Activated CD8-positive, alpha-beta memory T cell treated with anti-CD3 and anti-CD28 coated beads, Interleukin-2, amount 50 U/mL, for 4 hours (primary cell): ENCODE measurements at regions not wholly inside any gene's neighbourhood (a gene's known extent, or its start where the extent isn't known, plus 50 kb on each side); places are given as distances from the start of the nearest gene placed in this dataset.
"Not testable (repeated sequence)": the region's sequence is repeated elsewhere in the genome, so short reads cannot be mapped to it uniquely, and the experiment has no call there.

Experiments
- DNase-seq: peaks from one replicate; pipeline ENCODE4 v3.0.0-alpha.2; 2020

DNA sequence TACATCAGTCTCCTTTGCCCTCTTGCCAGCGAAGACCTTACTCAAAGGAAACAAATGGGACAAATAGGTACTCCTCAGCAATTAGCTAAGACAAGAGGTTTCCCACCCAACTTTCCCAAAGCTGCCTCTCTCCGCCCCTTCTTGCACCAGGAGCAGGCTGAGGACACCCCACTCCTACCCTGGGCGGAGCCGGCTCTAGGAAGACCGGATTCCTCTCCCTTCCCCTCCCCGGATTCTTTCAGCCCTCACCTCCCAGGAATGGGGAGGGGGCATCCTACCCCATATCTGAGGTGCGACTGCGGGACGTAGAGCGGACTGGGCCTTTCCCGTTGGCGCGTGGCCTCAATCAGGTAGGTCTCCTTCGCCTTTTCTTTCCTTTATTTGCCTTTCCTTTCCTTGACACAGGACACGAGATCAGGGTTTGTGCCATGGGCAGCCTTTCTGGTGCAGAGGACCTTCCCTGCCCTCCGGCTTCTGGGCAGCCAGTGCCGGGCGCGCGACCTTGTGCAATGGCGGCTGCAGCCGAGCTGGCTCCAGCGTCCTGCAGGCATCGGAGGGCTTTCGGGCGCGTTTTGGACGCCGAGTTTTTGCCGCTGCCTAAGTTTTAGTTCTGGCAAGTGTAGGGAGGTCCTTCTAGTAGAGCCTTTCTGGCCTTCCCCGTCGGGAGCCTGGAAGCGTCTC, 279.9 kb downstream of the PLS3 start:
- not testable (repeated sequence) for DNase-seq

GRCh38 chrX:115850986-115851385, 290.0 kb downstream of the PLS3 start:
- DNase-seq: peak; percentile 24

GRCh38 chrX:115853260-115853659, 292.3 kb downstream of the PLS3 start:
- not testable (repeated sequence) for DNase-seq

GRCh38 chrX:115881170-115881569, 289.4 kb upstream of the AGTR2 start:
- not testable (repeated sequence) for DNase-seq

DNA sequence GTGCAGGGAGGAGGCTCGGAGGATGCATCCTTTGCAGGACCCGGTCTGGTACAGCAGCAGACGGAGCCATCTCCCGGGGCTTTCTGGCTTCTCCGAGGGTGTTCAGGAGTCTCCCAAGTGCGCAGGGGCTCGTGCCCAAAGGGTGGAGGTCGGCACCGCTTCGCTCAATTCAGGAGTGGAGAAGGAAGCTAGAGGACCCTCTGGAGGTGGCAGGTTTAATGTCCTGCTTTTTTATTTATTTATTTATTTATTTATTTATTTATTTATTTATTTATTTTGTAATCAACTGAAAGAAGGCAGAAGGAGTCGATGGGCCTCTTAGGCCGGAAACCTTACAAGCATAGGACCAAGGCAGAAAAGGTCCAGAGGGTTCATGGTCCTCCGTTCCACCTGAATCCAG, 286.4 kb upstream of the AGTR2 start:
- not testable (repeated sequence) for DNase-seq

DNA sequence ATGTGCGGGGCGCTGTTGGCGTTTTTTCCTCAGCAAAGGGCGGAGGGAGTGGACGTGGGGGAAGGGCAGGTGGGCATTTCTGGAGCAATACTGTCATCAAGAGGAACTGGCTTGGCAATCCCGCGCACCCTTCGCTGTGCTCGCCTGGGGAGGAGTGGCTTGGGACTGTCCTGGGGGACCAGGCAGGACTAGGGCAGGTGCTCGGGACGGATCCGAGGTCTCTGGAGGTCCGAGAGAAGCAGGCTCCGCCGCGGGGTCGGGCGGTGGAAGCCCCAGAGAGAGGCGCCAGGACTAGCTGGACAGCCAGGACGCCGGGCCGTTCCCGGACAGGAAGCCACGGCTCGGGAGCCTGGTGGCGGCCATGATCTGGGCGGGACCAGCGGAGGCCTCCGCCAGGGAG, 282.5 kb upstream of the AGTR2 start:
- peak; percentile 57 for DNase-seq

DNA sequence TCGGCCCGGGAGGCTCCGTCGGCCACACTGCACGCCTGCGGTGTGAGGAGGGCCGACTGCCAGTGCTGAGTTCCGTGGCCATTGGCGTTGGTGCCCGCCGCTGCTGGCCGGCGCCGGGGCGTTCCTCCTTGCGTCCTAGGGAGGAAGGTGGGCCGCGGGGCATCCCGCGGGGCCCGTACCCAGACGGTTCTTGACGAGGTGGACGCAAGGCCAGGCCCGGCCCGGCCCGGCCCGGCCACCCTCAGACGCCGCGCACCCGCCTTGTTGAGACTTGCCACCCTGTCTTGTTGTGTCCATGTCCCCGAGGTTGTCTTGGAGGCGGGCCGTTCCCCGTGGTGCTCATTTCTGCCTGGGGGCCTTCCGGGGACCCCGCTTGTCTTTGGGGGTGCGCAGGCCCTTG, 282.0 kb upstream of the AGTR2 start:
- not testable (repeated sequence) for DNase-seq

GRCh38 chrX:115889121-115889890, 281.2 kb upstream of the AGTR2 start:
- peak; percentile 28 for DNase-seq

DNA sequence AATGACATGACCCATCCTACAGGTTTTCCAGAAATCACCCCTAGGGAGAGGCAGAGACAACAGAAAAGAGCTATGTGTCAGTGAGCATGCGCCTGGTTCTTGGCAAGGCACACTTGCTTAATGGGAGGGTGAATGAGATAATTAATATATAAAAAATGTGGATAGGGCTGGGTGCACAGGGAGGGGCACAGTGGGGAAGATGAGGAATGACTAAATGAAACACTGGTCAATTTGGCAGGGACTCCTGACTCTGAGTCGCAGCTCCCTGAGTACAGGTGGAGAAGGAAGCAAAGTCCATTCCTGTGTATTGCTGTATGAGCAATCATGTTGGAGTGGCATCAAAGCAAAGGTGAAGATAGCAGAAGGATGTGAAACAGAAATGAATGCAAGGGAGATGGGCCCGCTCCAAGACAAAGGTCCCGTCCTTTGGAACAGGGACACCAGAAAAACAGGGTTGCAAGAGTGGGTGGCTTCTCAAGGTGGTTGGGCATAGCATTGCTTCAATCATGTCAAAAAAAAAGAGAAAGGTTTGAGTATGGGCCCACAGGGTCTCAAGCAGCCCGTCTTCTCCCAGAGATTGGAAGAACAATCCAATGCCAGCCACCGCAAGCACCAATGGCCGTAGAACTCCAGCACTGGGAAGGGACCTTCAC, 278.4 kb upstream of the AGTR2 start:
- DNase-seq: no peak

DNA sequence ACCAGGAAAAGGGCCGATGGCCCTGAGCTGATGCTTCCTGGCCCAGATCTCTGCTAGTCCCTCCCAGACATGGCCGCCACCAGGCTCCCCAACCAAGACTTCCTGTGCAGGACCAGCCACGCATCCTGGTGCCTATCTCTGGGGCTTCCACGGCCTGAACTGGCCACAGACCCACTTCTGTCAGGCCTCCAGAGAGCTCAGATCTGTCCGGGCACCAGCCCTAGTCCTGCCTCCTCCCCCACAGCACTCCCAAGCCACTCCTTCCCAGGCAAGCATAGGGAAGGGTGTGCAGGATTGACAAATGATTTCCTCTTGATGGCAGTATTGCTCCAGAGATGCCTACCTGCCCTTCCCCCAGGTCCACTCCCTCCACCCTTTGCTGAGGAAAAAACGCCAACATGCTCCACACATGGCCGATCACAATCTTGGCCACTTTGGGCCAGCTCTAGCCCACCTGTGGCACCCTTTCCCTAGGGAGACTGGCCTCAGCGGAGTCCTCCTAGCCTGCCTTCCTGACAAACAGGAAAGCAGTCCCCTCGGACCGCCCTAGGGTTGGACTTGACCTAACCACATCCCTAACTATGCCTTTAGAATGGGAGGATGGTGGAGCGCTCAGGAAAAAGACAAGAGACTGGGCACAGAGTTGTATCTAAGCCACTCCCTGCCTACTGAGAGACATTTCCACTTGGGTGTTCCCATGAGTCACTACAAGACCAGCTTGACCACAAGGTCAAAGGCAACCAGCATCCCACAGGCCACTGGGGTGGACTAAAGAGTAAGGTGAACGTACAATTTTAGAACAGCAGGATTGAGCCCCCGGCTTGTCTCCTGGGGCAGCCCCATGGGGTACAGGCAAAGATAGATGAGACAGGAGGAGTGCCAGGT, 277.5 kb upstream of the AGTR2 start:
- DNase-seq: no peak

GRCh38 chrX:115894087-115894486, 276.5 kb upstream of the AGTR2 start:
- no peak for DNase-seq

DNA sequence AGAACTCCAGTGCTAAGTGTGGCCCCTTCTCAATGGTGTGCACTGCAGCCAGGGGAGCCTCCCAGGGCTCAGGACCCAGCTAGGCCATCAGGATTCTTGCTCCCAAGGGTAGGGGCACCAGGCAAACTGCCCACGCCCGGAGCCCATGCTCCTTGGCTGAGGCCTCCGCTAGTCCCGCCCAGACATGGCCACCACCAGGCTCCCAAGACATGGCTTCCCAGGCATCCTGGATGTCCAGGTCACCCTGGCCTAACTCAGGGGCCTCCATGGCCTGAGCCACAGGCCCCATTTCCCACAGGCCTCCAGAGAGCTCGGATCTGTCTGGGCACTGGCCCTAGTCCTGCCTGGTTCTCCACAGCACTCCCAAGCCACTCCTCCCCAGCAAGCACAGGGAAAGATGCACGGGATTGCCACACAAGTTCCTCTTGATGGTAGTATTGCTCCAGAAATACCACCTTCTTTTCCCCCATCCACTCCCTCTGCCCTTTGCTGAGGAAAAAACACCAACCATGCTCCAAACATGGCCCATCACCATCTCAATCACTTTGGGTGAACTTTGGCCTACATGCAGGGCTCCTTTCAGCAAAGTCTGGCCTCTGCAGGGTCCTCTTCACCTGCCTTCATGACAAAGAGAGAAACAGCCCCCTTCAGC, 274.7 kb upstream of the AGTR2 start:
- DNase-seq: no peak

DNA sequence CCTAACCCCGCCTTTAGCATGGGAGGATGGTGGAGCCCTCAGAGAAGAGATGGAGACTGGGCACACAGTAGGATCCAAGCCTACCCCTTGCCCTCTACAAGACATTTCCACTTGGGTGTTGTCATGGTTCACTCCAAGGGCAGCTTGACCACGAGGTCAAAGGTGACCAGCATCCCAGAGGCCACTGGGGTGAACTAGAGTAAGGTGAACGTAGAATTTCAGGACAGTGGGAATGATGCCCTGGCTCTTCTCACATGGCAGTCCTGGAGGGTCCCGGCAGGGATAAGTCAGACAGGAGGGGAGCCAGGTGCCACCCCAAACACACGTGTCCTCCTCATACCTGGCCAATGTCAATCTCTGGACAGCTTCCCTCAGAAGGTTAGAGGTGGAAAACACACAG, 274.2 kb upstream of the AGTR2 start:
- no peak for DNase-seq

DNA sequence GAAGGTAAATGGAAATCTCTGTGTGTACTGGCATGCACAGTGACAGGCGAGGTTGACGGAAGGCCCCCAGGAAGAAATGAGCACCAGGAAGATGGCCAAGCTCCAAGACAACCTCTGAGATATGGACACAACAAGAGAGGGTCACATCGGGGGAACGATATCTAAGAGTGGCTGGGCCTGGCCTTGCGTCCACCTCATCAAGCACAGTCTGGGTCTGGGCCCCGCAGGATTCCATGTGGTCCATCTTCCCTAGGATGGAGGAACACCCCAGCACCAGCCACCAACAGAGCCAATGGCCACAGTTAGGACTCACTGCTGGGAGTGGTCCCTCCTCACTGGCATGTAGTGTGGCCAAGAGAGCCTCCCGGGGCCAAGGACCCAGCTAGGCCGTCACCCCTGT, 272.6 kb upstream of the AGTR2 start:
- no peak for DNase-seq

DNA sequence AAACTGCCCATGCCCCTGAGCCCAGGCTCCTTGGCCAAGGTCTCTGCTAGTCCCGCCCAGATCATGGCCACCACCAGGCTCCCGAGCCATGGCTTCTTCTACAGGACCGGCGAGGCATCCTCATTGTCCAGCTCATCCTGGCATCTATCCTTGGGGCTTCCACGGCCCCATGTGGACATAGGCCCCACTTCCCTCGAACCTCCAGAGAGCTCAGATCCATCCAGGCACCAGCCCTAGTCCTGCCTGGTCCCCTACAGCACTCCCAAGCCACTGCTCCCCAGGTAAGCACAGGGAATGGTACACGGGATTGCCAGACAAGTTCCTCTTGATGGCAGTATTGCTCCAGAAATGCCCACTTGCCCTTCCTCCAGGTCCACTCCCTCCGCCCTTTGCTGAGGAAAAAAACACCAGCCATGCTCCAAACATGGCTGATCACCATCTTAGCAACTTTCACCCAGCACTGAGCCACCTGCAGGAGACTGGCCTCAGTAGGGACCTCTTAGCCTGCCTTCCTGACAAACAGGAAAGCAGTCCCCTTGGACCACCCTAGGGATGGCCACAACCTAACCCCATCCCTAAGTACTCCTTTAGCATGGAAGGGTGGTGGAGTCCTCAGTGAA, 272.1 kb upstream of the AGTR2 start:
- DNase-seq: peak; percentile 57

DNA sequence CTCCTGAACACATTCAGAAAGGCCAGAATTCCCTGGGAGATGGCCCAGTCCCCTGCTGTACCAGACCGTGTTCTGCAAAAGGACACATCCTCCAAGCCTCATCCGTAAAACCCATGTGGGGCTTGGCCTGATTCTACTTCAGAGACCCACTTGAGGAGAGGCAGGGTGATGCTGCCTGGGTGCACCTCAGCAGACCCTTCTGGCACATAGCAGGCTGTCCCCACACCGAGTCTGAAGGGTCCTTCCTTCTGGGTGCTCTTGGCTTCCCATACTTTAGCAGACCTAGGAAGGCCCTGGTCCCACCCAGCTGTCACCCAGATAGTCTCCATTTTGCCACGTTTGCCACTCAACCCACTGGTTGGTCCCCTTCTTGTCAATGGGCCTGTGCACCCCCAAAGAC, 270.1 kb upstream of the AGTR2 start:
- DNase-seq: no peak

- DNase-seq: no peak
These were observed 269.3 kb upstream of the AGTR2 start for GRCh38 chrX:115901241-115901640.

- no peak for DNase-seq
These were observed 267.5 kb upstream of the AGTR2 start for GRCh38 chrX:115902995-115903394.

DNA sequence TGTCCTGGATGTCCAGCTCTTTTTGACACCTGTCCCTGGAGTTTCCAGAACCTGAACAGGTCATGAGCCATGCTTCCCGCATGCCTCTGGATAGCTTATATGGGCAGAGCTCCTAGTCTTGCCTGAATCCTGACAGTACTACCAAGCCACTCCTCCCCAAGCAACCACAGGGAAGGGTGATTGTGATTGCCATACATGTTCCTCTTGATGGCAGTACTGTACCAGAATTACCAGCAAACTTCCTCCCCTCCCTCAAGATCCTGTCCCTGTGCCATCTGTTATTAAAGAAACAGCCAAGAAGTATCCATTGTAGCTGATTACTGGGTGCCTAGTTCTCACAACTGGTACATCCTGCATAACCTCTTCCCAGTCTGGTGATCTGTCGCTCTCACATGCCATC, 264.3 kb upstream of the AGTR2 start:
- DNase-seq: no peak

- DNase-seq: no peak
These were observed 263.7 kb upstream of the AGTR2 start for GRCh38 chrX:115906881-115907280.

DNA sequence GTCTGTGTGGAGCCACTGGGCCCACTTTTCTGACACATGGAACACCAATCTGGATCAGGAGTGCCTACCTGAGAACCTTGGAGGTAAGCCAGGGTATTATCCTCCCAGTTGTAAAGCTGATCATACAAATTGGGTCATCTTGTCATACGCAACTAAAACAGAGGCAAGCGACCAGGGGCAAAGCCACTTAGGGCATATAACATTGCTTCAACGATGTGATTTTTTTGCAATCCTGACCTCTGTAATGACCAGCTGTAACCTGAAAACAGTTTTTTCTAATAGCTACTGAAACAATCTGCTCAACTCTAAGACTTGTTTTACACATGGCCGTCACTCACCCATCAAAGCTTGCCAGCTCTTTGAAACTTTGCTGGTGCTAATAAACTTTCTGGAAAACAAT, 261.5 kb upstream of the AGTR2 start:
- no peak for DNase-seq

DNA sequence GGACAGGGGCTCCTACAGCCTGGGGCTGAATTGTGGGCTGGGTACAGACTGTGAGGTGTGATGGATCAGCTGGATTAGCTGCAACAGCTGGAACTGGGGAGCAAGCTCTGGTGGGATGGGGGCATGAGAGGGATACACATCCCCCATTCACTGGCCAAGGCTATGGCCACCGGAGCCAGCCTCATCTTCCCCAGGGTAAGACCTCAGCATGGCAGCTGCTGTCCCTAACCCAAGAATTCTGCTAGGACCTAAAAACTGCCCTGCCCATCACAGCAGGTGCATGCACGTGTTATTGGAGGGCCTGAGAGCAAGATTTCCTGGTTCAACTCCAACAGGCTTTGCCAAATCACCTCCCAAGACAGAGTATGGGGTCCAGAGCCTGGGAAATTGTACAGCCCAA, 258.6 kb upstream of the AGTR2 start:
- DNase-seq: no peak
